Gastrocnemius medialis (tissue), 4 donors: ENCODE measurements at regions not wholly inside any gene's neighbourhood (a gene's known extent, or its start where the extent isn't known, plus 50 kb on each side); places are given as distances from the start of the nearest gene placed in this dataset.
A peak's percentile ranks its signal among the peaks of the same experiment; 100 is the strongest.

Source experiments
- ATAC-seq, 2 donors: fragments of 150-250 bp; one replicate each; pipeline ENCODE4 v1.9.1; 2016
- DNase-seq, 2 donors: peaks; one replicate each; pipeline ENCODE4 v3.0.0-alpha.2; 2019
- H3K27ac ChIP-seq, 4 donors: fragments of 200-600 bp; sonication (generic); 1 replicate in 1 of 4; 2 replicates in 3 of 4; pipeline ENCODE4 v1.5.1; 2016 to 2018; ENCODE audit warnings: mild to moderate bottlenecking in 2 of 4, moderate library complexity in 1 of 4
- H3K27me3 ChIP-seq, 3 donors: fragments of 200-600 bp; sonication (generic) in 2 of 3; 1 replicate in 1 of 3; 2 replicates in 2 of 3; pipeline versions ENCODE4 v1.5.1 to v1.6.0; 2016 to 2019; ENCODE audit warnings: mild to moderate bottlenecking in 1 of 3, moderate library complexity in 1 of 3
- H3K36me3 ChIP-seq, 2 donors: fragments of 200-600 bp; sonication (generic) in 1 of 2; one replicate each; pipeline ENCODE4 v1.5.1; 2017 to 2018
- H3K4me1 ChIP-seq, 2 donors: fragments of 200-600 bp; sonication (generic) in 1 of 2; one replicate each; pipeline ENCODE4 v1.5.1; 2016 to 2017; ENCODE audit warnings: mild to moderate bottlenecking in 2 of 2
- H3K4me3 ChIP-seq, 4 donors: fragments of 200-600 bp; sonication (generic) in 3 of 4; 1 replicate in 1 of 4; 2 replicates in 3 of 4; pipeline ENCODE4 v1.5.1; 2016 to 2019; ENCODE audit warnings: mild to moderate bottlenecking in 2 of 4
- H3K9me3 ChIP-seq, 3 donors: fragments of 200-600 bp; sonication (generic) in 2 of 3; 1 replicate in 1 of 3; 2 replicates in 2 of 3; pipeline ENCODE4 v1.5.1; 2016 to 2019
- CTCF ChIP-seq, 5 experiments: fragments of 450-650 bp in 3 of 5; fragments of 200-600 bp in 2 of 5; sonication (generic) in 2 of 5; IDR thresholded peaks in 4 of 5; conservative IDR thresholded peaks in 1 of 5; 1 replicate in 4 of 5; 2 replicates in 1 of 5; pipeline ENCODE4 v1.5.1; 2016 to 2019; ENCODE audit warnings: antibody characterized with exemption in 5 of 5, mild to moderate bottlenecking in 3 of 5, moderate library complexity in 3 of 5
- POLR2A ChIP-seq, 2 donors: fragments of 450-650 bp; IDR thresholded peaks; one replicate each; pipeline ENCODE4 v1.6.1; 2017; ENCODE audit warnings: antibody characterized with exemption in 2 of 2, mild to moderate bottlenecking in 2 of 2, moderate library complexity in 2 of 2
- in situ Hi-C, 4 donors: fragments of 200-750 bp; cut with MboI; loops; one replicate each; pipeline versions ENCODE4 v1.15.0 to v1.8.0; 2017; ENCODE audit warnings: low sequenced_read_pairs in 4 of 4
- intact Hi-C: fragments of 100-400 bp; cut with DNase I; formaldehyde crosslinking; loops from one replicate; pipeline ENCODE4 v1.15.1; 2023; ENCODE audit warnings: low total_unique reads

GRCh38 chr5:74539986-74540385, 100.5 kb downstream of the ENC1 start:
- Histone ChIP-seq H3K27ac (no peak overlapping the region), H3K4me1 (peaks cover 0 to 4% of the 10 kb centered on the region in 2 donors), H3K36me3 (no peaks in the 10 kb centered on the region), H3K9me3 (no peaks in the 10 kb centered on the region), H3K4me3 (no peak overlapping the region), H3K27me3 (no peaks in the 10 kb centered on the region)
- no peak for TF ChIP-seq POLR2A (IDR thresholded peaks at IDR 0.05)
- TF ChIP-seq CTCF (IDR thresholded peaks at IDR 0.05 in 4 of 5, conservative IDR thresholded peaks at IDR 0.05 in 1 of 5): no peak
- DNase-seq (no peak), ATAC-seq (no peak)
- in situ Hi-C loops (no loop called here), intact Hi-C loops (no loop called here)

- Histone ChIP-seq H3K9me3 (peaks cover 0 to 7% (median 0%) of the 10 kb centered on the region in 3 donors), H3K27me3 (no peaks in the 10 kb centered on the region), H3K4me1 (no peaks in the 10 kb centered on the region), H3K27ac (no peak overlapping the region), H3K4me3 (no peak overlapping the region), H3K36me3 (no peaks in the 10 kb centered on the region)
- DNase-seq: peak; percentile 39 to 54
- intact Hi-C loops: no loop called here
- ATAC-seq: peak; percentile 83 to 91
- TF ChIP-seq CTCF (IDR thresholded peaks at IDR 0.05 in 4 of 5, conservative IDR thresholded peaks at IDR 0.05 in 1 of 5) (no peak), POLR2A (IDR thresholded peaks at IDR 0.05) (no peak)
- in situ Hi-C loops: no loop called here
These were observed 102.3 kb downstream of the ENC1 start for GRCh38 chr5:74538206-74538661.

- no peak for TF ChIP-seq CTCF (IDR thresholded peaks at IDR 0.05 in 4 of 5, conservative IDR thresholded peaks at IDR 0.05 in 1 of 5)
- TF ChIP-seq POLR2A (IDR thresholded peaks at IDR 0.05): no peak
- ATAC-seq (no peak), DNase-seq (no peak)
- no peaks in the 10 kb centered on the region for H3K27me3 ChIP-seq
- H3K36me3 ChIP-seq: no peaks in the 10 kb centered on the region
- peaks cover 0 to 7% (median 0%) of the 10 kb centered on the region in 3 donors for H3K9me3 ChIP-seq
- intact Hi-C loops: no loop called here
- in situ Hi-C loops: no loop called here
- H3K4me1 ChIP-seq: no peaks in the 10 kb centered on the region
- no peak overlapping the region for H3K4me3 ChIP-seq
- H3K27ac ChIP-seq: no peak overlapping the region
These were observed 103.9 kb downstream of the ENC1 start for GRCh38 chr5:74536658-74537057.

- no peak for DNase-seq
- Histone ChIP-seq H3K27me3 (no peaks in the 10 kb centered on the region), H3K36me3 (no peaks in the 10 kb centered on the region), H3K9me3 (peaks cover 0 to 7% (median 0%) of the 10 kb centered on the region in 3 donors), H3K4me3 (no peak overlapping the region), H3K4me1 (no peaks in the 10 kb centered on the region), H3K27ac (no peak overlapping the region)
- in situ Hi-C loops: no loop called here
- TF ChIP-seq POLR2A (IDR thresholded peaks at IDR 0.05) (no peak), CTCF (IDR thresholded peaks at IDR 0.05 in 4 of 5, conservative IDR thresholded peaks at IDR 0.05 in 1 of 5) (no peak)
- no peak for ATAC-seq
- intact Hi-C loops: no loop called here
These were observed 104.6 kb downstream of the ENC1 start for GRCh38 chr5:74535926-74536325.
